ENCODE measurements at regions not wholly inside any gene's neighbourhood (a gene's known extent, or its start where the extent isn't known, plus 50 kb on each side); places are given as distances from the start of the nearest gene placed in this dataset.
"Not testable (repeated sequence)": the region's sequence is repeated elsewhere in the genome, so short reads cannot be mapped to it uniquely, and the experiment has no call there.

GRCh38 chr4:115965588-115965987 lies 852.2 kb upstream of the NDST4 start:
- Mint-ChIP-seq H3K36me3 (ENCODE audit: low read depth) (no peaks in the 10 kb centered on the region), H3K27me3 (no peaks in the 10 kb centered on the region), H3K27ac (no peak overlapping the region), H3K9me3 (no peaks in the 10 kb centered on the region), H3K4me1 (ENCODE audit: low read depth) (no peaks in the 10 kb centered on the region), H3K4me3 (no peak overlapping the region)
- CTCF ChIA-PET: no interaction called here
- H3K27me3 ChIP-seq (ENCODE audit: control insufficient read depth in 1 of 2, insufficient read depth in 2 of 2, low read length in 2 of 2): no peaks in the 10 kb centered on the region
- no peaks in the 10 kb centered on the region for H3K9me3 ChIP-seq (ENCODE audit: control insufficient read depth in 1 of 2, insufficient read depth in 1 of 2, low read length in 2 of 2)
- H3K36me3 ChIP-seq (ENCODE audit: insufficient read depth, low read length): no peaks in the 10 kb centered on the region
- POLR2A ChIA-PET: no interaction called here
- H3K27ac ChIP-seq (ENCODE audit: low read depth in 1 of 2, low read length in 2 of 2): no peak overlapping the region
- DNase-seq (no peak), ATAC-seq (ENCODE audit: poor library complexity) (no peak)
- TF ChIP-seq, protein P1, sequence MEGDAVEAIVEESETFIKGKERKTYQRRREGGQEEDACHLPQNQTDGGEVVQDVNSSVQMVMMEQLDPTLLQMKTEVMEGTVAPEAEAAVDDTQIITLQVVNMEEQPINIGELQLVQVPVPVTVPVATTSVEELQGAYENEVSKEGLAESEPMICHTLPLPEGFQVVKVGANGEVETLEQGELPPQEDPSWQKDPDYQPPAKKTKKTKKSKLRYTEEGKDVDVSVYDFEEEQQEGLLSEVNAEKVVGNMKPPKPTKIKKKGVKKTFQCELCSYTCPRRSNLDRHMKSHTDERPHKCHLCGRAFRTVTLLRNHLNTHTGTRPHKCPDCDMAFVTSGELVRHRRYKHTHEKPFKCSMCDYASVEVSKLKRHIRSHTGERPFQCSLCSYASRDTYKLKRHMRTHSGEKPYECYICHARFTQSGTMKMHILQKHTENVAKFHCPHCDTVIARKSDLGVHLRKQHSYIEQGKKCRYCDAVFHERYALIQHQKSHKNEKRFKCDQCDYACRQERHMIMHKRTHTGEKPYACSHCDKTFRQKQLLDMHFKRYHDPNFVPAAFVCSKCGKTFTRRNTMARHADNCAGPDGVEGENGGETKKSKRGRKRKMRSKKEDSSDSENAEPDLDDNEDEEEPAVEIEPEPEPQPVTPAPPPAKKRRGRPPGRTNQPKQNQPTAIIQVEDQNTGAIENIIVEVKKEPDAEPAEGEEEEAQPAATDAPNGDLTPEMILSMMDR (IDR thresholded peaks at IDR 0.05): no peak
- no peak overlapping the region for H3K4me3 ChIP-seq (ENCODE audit: low read length)
- intact Hi-C loops (cut with DNase I, micrococcal nuclease): no loop called here
- no peaks in the 10 kb centered on the region for H3K4me1 ChIP-seq (ENCODE audit: insufficient read depth, low read length)

DNA sequence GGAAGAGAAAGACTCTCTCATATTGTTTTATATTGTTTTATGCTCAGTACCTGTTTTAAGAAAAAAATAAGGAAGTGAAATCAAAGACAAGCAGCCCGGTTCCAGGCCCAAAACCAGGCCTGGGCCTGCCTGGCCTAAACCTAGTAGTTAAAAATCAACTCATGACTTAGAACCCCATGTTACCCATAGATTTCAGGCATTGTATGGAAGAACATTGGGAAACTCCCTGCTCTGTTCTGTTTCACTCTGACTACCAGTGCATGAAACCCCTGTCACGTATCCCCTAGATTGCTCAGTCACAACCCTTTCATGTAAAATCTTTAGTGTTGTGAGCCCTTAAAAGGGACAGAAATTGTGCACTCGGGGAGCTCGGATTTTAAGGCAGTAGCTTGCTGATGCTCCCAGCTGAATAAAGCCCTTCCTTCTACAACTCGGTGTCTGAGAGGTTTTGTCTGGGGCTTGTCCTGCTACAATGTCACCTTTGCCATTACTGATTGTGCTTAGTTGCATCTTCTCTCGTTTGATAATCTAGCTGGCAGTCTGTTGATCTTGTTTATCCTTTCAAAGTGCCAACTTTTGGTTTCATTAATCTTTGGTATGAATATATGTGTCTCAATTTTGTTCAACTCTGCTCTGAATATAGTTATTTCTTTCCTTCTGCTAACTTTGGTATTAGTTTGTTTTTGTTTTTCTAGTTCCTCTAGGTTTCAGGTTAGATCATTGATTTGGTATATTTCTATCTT lies 842.8 kb upstream of the NDST4 start:
- H3K4me1 Mint-ChIP-seq (ENCODE audit: low read depth); H3K27me3 ChIP-seq (ENCODE audit: control insufficient read depth in 1 of 2, insufficient read depth in 2 of 2, low read length in 2 of 2); H3K4me3 Mint-ChIP-seq; H3K27ac Mint-ChIP-seq; H3K9me3 ChIP-seq (ENCODE audit: control insufficient read depth in 1 of 2, insufficient read depth in 1 of 2, low read length in 2 of 2); H3K36me3 ChIP-seq (ENCODE audit: insufficient read depth, low read length); H3K36me3 Mint-ChIP-seq (ENCODE audit: low read depth); intact Hi-C loops (cut with DNase I, micrococcal nuclease); H3K4me3 ChIP-seq (ENCODE audit: low read length); ATAC-seq (ENCODE audit: poor library complexity); DNase-seq; H3K9me3 Mint-ChIP-seq; H3K27me3 Mint-ChIP-seq; H3K27ac ChIP-seq (ENCODE audit: low read depth in 1 of 2, low read length in 2 of 2); POLR2A ChIA-PET; CTCF ChIA-PET; H3K4me1 ChIP-seq (ENCODE audit: insufficient read depth, low read length): not testable (repeated sequence)

- no peak overlapping the region for H3K27ac ChIP-seq (ENCODE audit: low read depth in 1 of 2, low read length in 2 of 2)
- no peak overlapping the region for H3K4me3 ChIP-seq (ENCODE audit: low read length)
- ATAC-seq (ENCODE audit: poor library complexity) (no peak), DNase-seq (no peak)
- no peaks in the 10 kb centered on the region for H3K4me1 Mint-ChIP-seq (ENCODE audit: low read depth)
- peaks cover 0 to 7% of the 10 kb centered on the region in 2 experiments for H3K9me3 ChIP-seq (ENCODE audit: control insufficient read depth in 1 of 2, insufficient read depth in 1 of 2, low read length in 2 of 2)
- POLR2A ChIA-PET: no interaction called here
- CTCF ChIA-PET: no interaction called here
- H3K27me3 Mint-ChIP-seq: no peaks in the 10 kb centered on the region
- H3K27me3 ChIP-seq (ENCODE audit: control insufficient read depth in 1 of 2, insufficient read depth in 2 of 2, low read length in 2 of 2): no peaks in the 10 kb centered on the region
- H3K27ac Mint-ChIP-seq: no peak overlapping the region
- TF ChIP-seq, protein P1 (IDR thresholded peaks at IDR 0.05): no peak
- H3K9me3 Mint-ChIP-seq: peaks cover 3% of the 10 kb centered on the region
- H3K4me1 ChIP-seq (ENCODE audit: insufficient read depth, low read length): no peaks in the 10 kb centered on the region
- no peaks in the 10 kb centered on the region for H3K36me3 ChIP-seq (ENCODE audit: insufficient read depth, low read length)
- intact Hi-C loops (cut with DNase I, micrococcal nuclease): no loop called here
- H3K4me3 Mint-ChIP-seq: no peak overlapping the region
- no peaks in the 10 kb centered on the region for H3K36me3 Mint-ChIP-seq (ENCODE audit: low read depth)
Measured at GRCh38 chr4:115950806-115951205, 837.4 kb upstream of the NDST4 start.

DNA sequence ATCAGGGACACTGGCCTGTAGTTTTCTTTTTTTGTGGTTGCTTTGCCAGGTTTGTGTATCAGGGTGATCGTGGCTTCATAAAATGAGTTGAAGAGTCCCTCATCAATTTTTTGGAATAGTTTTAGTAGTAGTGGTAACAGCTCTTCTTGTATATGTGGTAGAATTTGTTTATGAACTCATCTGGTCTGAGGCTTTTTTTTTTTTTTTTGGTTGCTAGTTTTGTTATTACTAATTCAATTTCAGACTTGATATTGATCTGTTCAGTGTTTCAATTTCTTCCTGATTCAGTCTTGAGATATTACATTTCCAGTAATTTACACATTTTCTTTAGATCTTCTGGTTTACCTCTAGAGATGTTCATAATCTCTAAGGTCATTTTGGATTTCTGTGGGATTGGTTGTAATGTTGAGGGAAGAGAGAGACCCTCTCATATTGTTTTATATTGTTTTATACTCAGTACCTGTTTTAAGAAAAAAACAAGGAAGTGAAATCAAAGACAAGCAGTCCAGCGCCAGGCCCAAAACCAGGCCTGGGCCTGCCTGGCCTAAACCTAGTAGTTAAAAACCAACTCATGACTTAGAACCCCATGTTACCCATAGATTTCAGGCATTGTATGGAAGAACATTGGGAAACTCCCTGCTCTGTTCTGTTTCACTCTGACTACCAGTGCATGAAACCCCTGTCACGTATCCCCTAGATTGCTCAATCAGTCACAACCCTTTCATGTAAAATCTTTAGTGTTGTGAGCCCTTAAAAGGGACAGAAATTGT lies 836.7 kb upstream of the NDST4 start:
- CTCF ChIA-PET; H3K27me3 Mint-ChIP-seq; H3K9me3 ChIP-seq (ENCODE audit: control insufficient read depth in 1 of 2, insufficient read depth in 1 of 2, low read length in 2 of 2); H3K4me3 ChIP-seq (ENCODE audit: low read length); H3K4me1 ChIP-seq (ENCODE audit: insufficient read depth, low read length); H3K36me3 ChIP-seq (ENCODE audit: insufficient read depth, low read length); H3K27me3 ChIP-seq (ENCODE audit: control insufficient read depth in 1 of 2, insufficient read depth in 2 of 2, low read length in 2 of 2); H3K27ac ChIP-seq (ENCODE audit: low read depth in 1 of 2, low read length in 2 of 2); H3K9me3 Mint-ChIP-seq; H3K36me3 Mint-ChIP-seq (ENCODE audit: low read depth); DNase-seq; POLR2A ChIA-PET; intact Hi-C loops (cut with DNase I, micrococcal nuclease); H3K4me1 Mint-ChIP-seq (ENCODE audit: low read depth); H3K27ac Mint-ChIP-seq; H3K4me3 Mint-ChIP-seq; ATAC-seq (ENCODE audit: poor library complexity): not testable (repeated sequence)
